ENCODE measurements at regions not wholly inside any gene's neighbourhood (a gene's known extent, or its start where the extent isn't known, plus 50 kb on each side); places are given as distances from the start of the nearest gene placed in this dataset.

- Histone ChIP-seq H3K27ac (ENCODE audit: low read length) (no peak overlapping the region), H3K9me3 (ENCODE audit: control insufficient read depth in 2 of 2, low read length in 2 of 2) (no peaks in the 10 kb centered on the region), H3K4me1 (ENCODE audit: control insufficient read depth, insufficient read depth, low read length) (no peaks in the 10 kb centered on the region), H3K36me3 (ENCODE audit: control insufficient read depth in 2 of 2, insufficient read depth in 2 of 2, low read length in 2 of 2) (no peaks in the 10 kb centered on the region), H3K4me3 (ENCODE audit: low read length in 2 of 2) (no peak overlapping the region), H3K27me3 (ENCODE audit: control insufficient read depth in 1 of 2, insufficient read depth in 2 of 2, low read length in 2 of 2) (no peaks in the 10 kb centered on the region), H3K9ac (ENCODE audit: low read length in 2 of 2) (no peak overlapping the region)
Measured at GRCh38 chr18:45312555-45313126, 302.6 kb upstream of the SLC14A2 start.

- no peak overlapping the region for H3K27ac ChIP-seq (ENCODE audit: low read length)
- no peak overlapping the region for H3K4me3 ChIP-seq (ENCODE audit: low read length in 2 of 2)
- no peaks in the 10 kb centered on the region for H3K9me3 ChIP-seq (ENCODE audit: control insufficient read depth in 2 of 2, low read length in 2 of 2)
- no peak overlapping the region for H3K9ac ChIP-seq (ENCODE audit: low read length in 2 of 2)
- no peaks in the 10 kb centered on the region for H3K4me1 ChIP-seq (ENCODE audit: control insufficient read depth, insufficient read depth, low read length)
- no peaks in the 10 kb centered on the region for H3K36me3 ChIP-seq (ENCODE audit: control insufficient read depth in 2 of 2, insufficient read depth in 2 of 2, low read length in 2 of 2)
- H3K27me3 ChIP-seq (ENCODE audit: control insufficient read depth in 1 of 2, insufficient read depth in 2 of 2, low read length in 2 of 2) = no peaks in the 10 kb centered on the region
Measured at GRCh38 chr18:45316127-45316526, 299.1 kb upstream of the SLC14A2 start.

- Histone ChIP-seq H3K9me3 (ENCODE audit: control insufficient read depth in 2 of 2, low read length in 2 of 2) (no peaks in the 10 kb centered on the region), H3K9ac (ENCODE audit: low read length in 2 of 2) (no peak overlapping the region), H3K36me3 (ENCODE audit: control insufficient read depth in 2 of 2, insufficient read depth in 2 of 2, low read length in 2 of 2) (no peaks in the 10 kb centered on the region), H3K4me1 (ENCODE audit: control insufficient read depth, insufficient read depth, low read length) (no peaks in the 10 kb centered on the region), H3K4me3 (ENCODE audit: low read length in 2 of 2) (no peak overlapping the region), H3K27ac (ENCODE audit: low read length) (no peak overlapping the region), H3K27me3 (ENCODE audit: control insufficient read depth in 1 of 2, insufficient read depth in 2 of 2, low read length in 2 of 2) (no peaks in the 10 kb centered on the region)
Measured at GRCh38 chr18:45317948-45318640, 297.2 kb upstream of the SLC14A2 start.

DNA sequence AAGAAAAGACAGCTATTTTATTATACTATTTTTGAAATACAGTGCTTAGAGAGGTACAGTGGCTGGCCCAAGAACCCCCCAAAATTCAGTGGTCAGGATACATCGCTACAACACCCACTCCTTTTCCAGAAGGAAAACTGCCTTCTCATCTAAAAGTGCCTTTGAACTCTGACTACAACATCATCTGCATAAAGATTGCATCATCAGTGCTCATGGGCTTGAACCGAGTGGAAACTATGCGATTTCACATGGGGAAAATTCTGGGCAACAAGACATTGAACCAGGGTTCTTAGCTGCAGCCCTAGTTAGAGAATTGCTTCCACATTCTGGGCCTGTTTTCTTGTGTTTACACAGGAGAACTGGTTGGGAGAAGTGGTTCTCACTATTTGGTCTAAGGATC is 294.6 kb upstream of the SLC14A2 start:
- no peaks in the 10 kb centered on the region for H3K36me3 ChIP-seq (ENCODE audit: control insufficient read depth in 2 of 2, insufficient read depth in 2 of 2, low read length in 2 of 2)
- no peak overlapping the region for H3K27ac ChIP-seq (ENCODE audit: low read length)
- H3K27me3 ChIP-seq (ENCODE audit: control insufficient read depth in 1 of 2, insufficient read depth in 2 of 2, low read length in 2 of 2) = no peaks in the 10 kb centered on the region
- H3K9me3 ChIP-seq (ENCODE audit: control insufficient read depth in 2 of 2, low read length in 2 of 2) = no peaks in the 10 kb centered on the region
- H3K4me3 ChIP-seq (ENCODE audit: low read length in 2 of 2) = no peak overlapping the region
- H3K4me1 ChIP-seq (ENCODE audit: control insufficient read depth, insufficient read depth, low read length) = no peaks in the 10 kb centered on the region
- H3K9ac ChIP-seq (ENCODE audit: low read length in 2 of 2) = no peak overlapping the region

DNA sequence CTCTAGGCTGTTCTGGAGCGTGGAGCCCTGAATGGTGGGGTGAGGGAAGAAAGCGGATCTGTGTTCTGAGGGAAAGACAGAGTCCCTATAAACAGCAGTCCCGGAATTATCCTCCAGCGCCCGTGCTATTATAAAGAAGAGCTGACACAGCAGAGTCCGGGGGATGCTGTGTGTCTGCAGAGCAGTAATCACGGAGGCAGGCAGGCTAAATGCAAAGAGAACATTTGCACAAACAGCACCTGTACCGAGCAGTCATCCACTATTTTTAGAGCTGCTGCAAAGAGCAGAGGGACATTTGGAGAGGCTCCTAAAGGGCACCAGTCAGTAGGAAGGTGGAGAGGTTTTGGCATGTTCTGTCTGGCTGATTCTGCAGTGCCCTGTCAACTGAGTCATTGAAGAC is 293.8 kb upstream of the SLC14A2 start:
- Histone ChIP-seq H3K4me3 (ENCODE audit: low read length in 2 of 2) (no peak overlapping the region), H3K27ac (ENCODE audit: low read length) (no peak overlapping the region), H3K4me1 (ENCODE audit: control insufficient read depth, insufficient read depth, low read length) (no peaks in the 10 kb centered on the region), H3K36me3 (ENCODE audit: control insufficient read depth in 2 of 2, insufficient read depth in 2 of 2, low read length in 2 of 2) (no peaks in the 10 kb centered on the region), H3K9ac (ENCODE audit: low read length in 2 of 2) (no peak overlapping the region), H3K9me3 (ENCODE audit: control insufficient read depth in 2 of 2, low read length in 2 of 2) (no peaks in the 10 kb centered on the region), H3K27me3 (ENCODE audit: control insufficient read depth in 1 of 2, insufficient read depth in 2 of 2, low read length in 2 of 2) (no peaks in the 10 kb centered on the region)

DNA sequence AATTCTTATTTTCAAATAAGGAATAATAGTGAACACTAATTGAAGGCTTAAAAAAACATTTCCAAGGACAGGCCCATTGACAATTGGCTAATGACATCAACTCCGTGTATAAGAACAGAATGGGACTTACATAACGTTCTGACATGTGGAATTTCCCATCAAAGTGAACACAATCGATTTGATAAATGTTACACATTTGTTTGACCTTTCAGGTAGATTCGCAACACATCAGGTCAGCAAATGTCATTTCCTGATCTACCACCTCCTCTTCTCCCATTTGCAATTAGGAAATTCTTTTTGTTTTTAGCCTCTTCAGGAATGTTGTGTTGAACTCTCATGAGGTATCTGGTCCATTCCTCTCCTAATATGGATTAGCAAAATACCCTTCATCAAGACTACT is 292.9 kb upstream of the SLC14A2 start:
- no peaks in the 10 kb centered on the region for H3K36me3 ChIP-seq (ENCODE audit: control insufficient read depth in 2 of 2, insufficient read depth in 2 of 2, low read length in 2 of 2)
- H3K4me1 ChIP-seq (ENCODE audit: control insufficient read depth, insufficient read depth, low read length) = no peaks in the 10 kb centered on the region
- no peak overlapping the region for H3K4me3 ChIP-seq (ENCODE audit: low read length in 2 of 2)
- H3K9me3 ChIP-seq (ENCODE audit: control insufficient read depth in 2 of 2, low read length in 2 of 2) = no peaks in the 10 kb centered on the region
- no peaks in the 10 kb centered on the region for H3K27me3 ChIP-seq (ENCODE audit: control insufficient read depth in 1 of 2, insufficient read depth in 2 of 2, low read length in 2 of 2)
- no peak overlapping the region for H3K27ac ChIP-seq (ENCODE audit: low read length)
- H3K9ac ChIP-seq (ENCODE audit: low read length in 2 of 2) = no peak overlapping the region

- H3K27ac ChIP-seq (ENCODE audit: low read length) = no peak overlapping the region
- no peak overlapping the region for H3K4me3 ChIP-seq (ENCODE audit: low read length in 2 of 2)
- H3K4me1 ChIP-seq (ENCODE audit: control insufficient read depth, insufficient read depth, low read length) = no peaks in the 10 kb centered on the region
- H3K36me3 ChIP-seq (ENCODE audit: control insufficient read depth in 2 of 2, insufficient read depth in 2 of 2, low read length in 2 of 2) = no peaks in the 10 kb centered on the region
- no peaks in the 10 kb centered on the region for H3K27me3 ChIP-seq (ENCODE audit: control insufficient read depth in 1 of 2, insufficient read depth in 2 of 2, low read length in 2 of 2)
- H3K9ac ChIP-seq (ENCODE audit: low read length in 2 of 2) = no peak overlapping the region
- no peaks in the 10 kb centered on the region for H3K9me3 ChIP-seq (ENCODE audit: control insufficient read depth in 2 of 2, low read length in 2 of 2)
Measured at GRCh38 chr18:45324101-45324494, 291.2 kb upstream of the SLC14A2 start.

DNA sequence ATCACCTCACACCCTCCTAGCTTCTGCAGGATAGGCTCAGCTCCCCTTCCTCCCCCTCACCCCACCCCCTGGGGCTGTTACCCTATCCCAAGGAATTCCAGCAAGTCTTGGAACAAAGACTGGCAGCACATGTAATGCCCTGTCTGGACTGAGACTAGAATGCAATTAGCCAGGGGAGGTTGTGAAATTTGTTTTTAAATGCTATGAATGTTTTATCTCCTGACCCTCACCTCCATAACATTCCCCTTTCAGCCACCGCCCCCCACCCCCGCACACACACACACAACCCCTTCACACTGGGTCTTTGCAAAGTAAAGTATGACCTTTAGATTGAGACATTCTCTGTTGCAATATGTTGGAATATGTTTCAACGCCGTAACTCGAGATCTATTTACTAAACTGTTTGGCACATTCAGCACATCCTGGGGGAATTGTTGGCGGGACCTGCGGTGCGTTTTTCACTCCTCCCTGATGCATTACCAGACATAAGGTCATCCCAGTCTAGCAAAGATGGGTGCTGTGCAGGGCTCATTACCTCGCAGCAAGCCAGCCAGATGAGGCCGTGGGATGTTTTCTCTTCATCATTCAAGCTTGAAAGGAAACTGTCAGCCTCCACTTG is 290.7 kb upstream of the SLC14A2 start:
- no peak overlapping the region for H3K27ac ChIP-seq (ENCODE audit: low read length)
- no peak overlapping the region for H3K4me3 ChIP-seq (ENCODE audit: low read length in 2 of 2)
- H3K4me1 ChIP-seq (ENCODE audit: control insufficient read depth, insufficient read depth, low read length) = no peaks in the 10 kb centered on the region
- no peaks in the 10 kb centered on the region for H3K9me3 ChIP-seq (ENCODE audit: control insufficient read depth in 2 of 2, low read length in 2 of 2)
- no peak overlapping the region for H3K9ac ChIP-seq (ENCODE audit: low read length in 2 of 2)
- H3K27me3 ChIP-seq (ENCODE audit: control insufficient read depth in 1 of 2, insufficient read depth in 2 of 2, low read length in 2 of 2) = no peaks in the 10 kb centered on the region
- no peaks in the 10 kb centered on the region for H3K36me3 ChIP-seq (ENCODE audit: control insufficient read depth in 2 of 2, insufficient read depth in 2 of 2, low read length in 2 of 2)

DNA sequence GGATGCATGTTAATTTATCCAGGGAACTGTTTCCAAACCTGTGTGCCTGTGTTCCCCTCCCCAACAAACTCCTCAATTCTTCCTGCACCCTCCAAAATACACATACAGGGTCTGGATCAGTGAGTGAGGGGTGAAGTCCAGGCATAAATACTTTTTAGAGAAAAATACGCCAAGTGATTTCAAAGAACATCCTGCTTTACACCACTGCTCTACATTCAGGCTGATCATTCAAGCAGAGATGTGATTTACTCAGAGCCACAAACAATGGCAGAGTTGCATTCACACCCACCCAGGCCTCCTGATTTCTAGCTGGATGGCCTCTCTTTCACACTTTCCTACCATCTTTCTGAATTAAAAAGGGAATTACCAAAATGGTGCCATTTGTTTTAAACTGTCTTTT is 289.5 kb upstream of the SLC14A2 start:
- no peak overlapping the region for H3K4me3 ChIP-seq (ENCODE audit: low read length in 2 of 2)
- no peaks in the 10 kb centered on the region for H3K4me1 ChIP-seq (ENCODE audit: control insufficient read depth, insufficient read depth, low read length)
- H3K9me3 ChIP-seq (ENCODE audit: control insufficient read depth in 2 of 2, low read length in 2 of 2) = no peaks in the 10 kb centered on the region
- no peak overlapping the region for H3K27ac ChIP-seq (ENCODE audit: low read length)
- no peaks in the 10 kb centered on the region for H3K27me3 ChIP-seq (ENCODE audit: control insufficient read depth in 1 of 2, insufficient read depth in 2 of 2, low read length in 2 of 2)
- no peak overlapping the region for H3K9ac ChIP-seq (ENCODE audit: low read length in 2 of 2)
- no peaks in the 10 kb centered on the region for H3K36me3 ChIP-seq (ENCODE audit: control insufficient read depth in 2 of 2, insufficient read depth in 2 of 2, low read length in 2 of 2)

DNA sequence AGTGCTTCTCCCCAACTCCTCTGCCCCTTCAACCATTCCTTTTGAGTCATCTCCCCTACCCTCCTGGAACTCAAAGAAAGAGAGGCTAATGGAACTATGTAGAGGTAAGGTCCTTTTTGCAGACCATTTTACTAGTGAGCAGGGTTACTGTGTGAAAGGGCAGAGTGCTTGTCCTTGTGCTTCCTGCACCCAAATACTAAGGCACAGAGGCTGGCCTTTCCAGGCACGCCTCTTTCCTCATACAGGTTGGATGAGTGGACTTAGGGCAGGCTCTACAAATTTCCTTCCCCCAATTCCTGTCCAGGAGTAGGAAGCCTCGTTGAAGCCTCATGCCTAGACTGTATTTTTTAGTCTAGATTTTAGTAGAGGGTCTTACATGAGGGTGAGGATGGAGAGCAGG is 288.8 kb upstream of the SLC14A2 start:
- Histone ChIP-seq H3K9ac (ENCODE audit: low read length in 2 of 2) (no peak overlapping the region), H3K36me3 (ENCODE audit: control insufficient read depth in 2 of 2, insufficient read depth in 2 of 2, low read length in 2 of 2) (no peaks in the 10 kb centered on the region), H3K27me3 (ENCODE audit: control insufficient read depth in 1 of 2, insufficient read depth in 2 of 2, low read length in 2 of 2) (no peaks in the 10 kb centered on the region), H3K4me3 (ENCODE audit: low read length in 2 of 2) (no peak overlapping the region), H3K4me1 (ENCODE audit: control insufficient read depth, insufficient read depth, low read length) (no peaks in the 10 kb centered on the region), H3K27ac (ENCODE audit: low read length) (no peak overlapping the region), H3K9me3 (ENCODE audit: control insufficient read depth in 2 of 2, low read length in 2 of 2) (no peaks in the 10 kb centered on the region)

DNA sequence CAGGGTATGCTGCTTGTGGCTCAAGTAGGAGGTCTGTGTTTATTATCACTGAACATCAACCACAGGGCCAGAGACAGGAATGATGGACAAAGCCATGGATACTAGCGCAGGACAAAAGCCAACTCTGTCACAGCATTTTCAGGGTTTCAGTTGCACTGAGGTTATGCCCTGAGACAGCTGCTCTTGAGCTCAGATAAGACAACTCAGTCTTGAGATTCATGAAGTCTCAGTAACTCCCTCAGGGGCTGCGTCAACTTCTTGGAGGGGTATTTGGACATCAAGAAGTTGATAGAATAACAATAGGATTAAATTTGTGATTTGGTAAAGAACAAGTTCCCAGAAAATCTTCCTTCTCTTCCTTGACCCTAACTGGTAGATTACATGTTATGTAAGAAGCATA is 287.0 kb upstream of the SLC14A2 start:
- no peaks in the 10 kb centered on the region for H3K36me3 ChIP-seq (ENCODE audit: control insufficient read depth in 2 of 2, insufficient read depth in 2 of 2, low read length in 2 of 2)
- H3K4me3 ChIP-seq (ENCODE audit: low read length in 2 of 2) = no peak overlapping the region
- H3K27me3 ChIP-seq (ENCODE audit: control insufficient read depth in 1 of 2, insufficient read depth in 2 of 2, low read length in 2 of 2) = no peaks in the 10 kb centered on the region
- no peaks in the 10 kb centered on the region for H3K9me3 ChIP-seq (ENCODE audit: control insufficient read depth in 2 of 2, low read length in 2 of 2)
- H3K9ac ChIP-seq (ENCODE audit: low read length in 2 of 2) = no peak overlapping the region
- no peak overlapping the region for H3K27ac ChIP-seq (ENCODE audit: low read length)
- no peaks in the 10 kb centered on the region for H3K4me1 ChIP-seq (ENCODE audit: control insufficient read depth, insufficient read depth, low read length)

Data from stomach smooth muscle (tissue), 2 donors.